SH-SY5Y (cell line): ENCODE measurements at regions not wholly inside any gene's neighbourhood (a gene's known extent, or its start where the extent isn't known, plus 50 kb on each side); places are given as distances from the start of the nearest gene placed in this dataset.

ENCODE experiments used
- GATA2 ChIP-seq: IDR thresholded peaks from 2 replicates; pipeline ENCODE4 v1.6.1; 2011; ENCODE audit warnings: mild to moderate bottlenecking, low read depth, low read length
- GATA3 ChIP-seq: IDR thresholded peaks from 2 replicates; pipeline ENCODE4 v1.6.1; 2011; ENCODE audit warnings: low read depth, mild to moderate bottlenecking, low read length, moderate library complexity

GRCh38 chr19:46927893-46928292 is 67.1 kb downstream of the ARHGAP35 start:
- no peak for TF ChIP-seq GATA2
- no peak for TF ChIP-seq GATA3
